Lung (tissue), 11 donors: ENCODE measurements at regions not wholly inside any gene's neighbourhood (a gene's known extent, or its start where the extent isn't known, plus 50 kb on each side); places are given as distances from the start of the nearest gene placed in this dataset.
A peak's percentile ranks its signal among the peaks of the same experiment; 100 is the strongest.

Experiments used
- ATAC-seq: fragments of 200-7000 bp; cut with Tn5 transposase; one replicate; pipeline ENCODE4 v1.9.1; 2020; ENCODE audit warnings: moderate number of reproducible peaks; ENCODE audit not compliant: insufficient read depth, low FRiP score
- DNase-seq, 3 donors: peaks; one replicate each; pipeline ENCODE4 v3.0.0-alpha.2; 2013 to 2017
- H3K27ac ChIP-seq, 2 donors: one replicate each; pipeline ENCODE4 v1.5.1; 2013; ENCODE audit warnings: mild to moderate bottlenecking in 2 of 2, moderate library complexity in 2 of 2, control low read depth in 1 of 2, inconsistent platforms in 1 of 2, low read depth in 1 of 2, low read length in 1 of 2
- H3K27me3 ChIP-seq, 3 donors: one replicate each; pipeline ENCODE4 v1.5.1; 2013; ENCODE audit warnings: low read length in 2 of 3; ENCODE audit not compliant: control insufficient read depth in 3 of 3, insufficient read depth in 3 of 3
- H3K36me3 ChIP-seq, 4 donors: one replicate each; pipeline ENCODE4 v1.5.1; 2013; ENCODE audit warnings: low read length in 4 of 4, mild to moderate bottlenecking in 1 of 4, moderate library complexity in 1 of 4; ENCODE audit not compliant: control insufficient read depth in 4 of 4, insufficient read depth in 4 of 4
- H3K4me1 ChIP-seq, 5 donors: one replicate each; pipeline ENCODE4 v1.5.1; 2013; ENCODE audit warnings: low read length in 5 of 5, mild to moderate bottlenecking in 2 of 5, moderate library complexity in 1 of 5; ENCODE audit not compliant: control insufficient read depth in 5 of 5, insufficient read depth in 5 of 5
- H3K4me3 ChIP-seq: one replicate; pipeline ENCODE4 v1.5.1; 2013; ENCODE audit warnings: mild to moderate bottlenecking, control low read depth, moderate library complexity
- H3K9ac ChIP-seq, 2 donors: one replicate each; pipeline ENCODE4 v1.5.1; 2013; ENCODE audit warnings: low read length in 2 of 2, control low read depth in 1 of 2; ENCODE audit not compliant: insufficient read depth in 1 of 2
- H3K9me3 ChIP-seq, 4 donors: one replicate each; pipeline ENCODE4 v1.5.1; 2013; ENCODE audit warnings: low read length in 3 of 4, mild to moderate bottlenecking in 1 of 4, moderate library complexity in 1 of 4; ENCODE audit not compliant: control insufficient read depth in 4 of 4, insufficient read depth in 3 of 4
- WGBS, 2 donors: extraction: QIAGEN DNeasy Blood & Tissue Kit; methylation state at CpG; one replicate each; pipeline ENCODE4 v1.1.7; 2013; 5-methylcytosine and 5-hydroxymethylcytosine counted together
- TF ChIP-seq, protein P1 (sequence below): IDR thresholded peaks from 2 replicates; pipeline ENCODE4 v1.5.1; 2012; ENCODE audit warnings: mild to moderate bottlenecking; ENCODE audit errors: control extremely low read depth, extremely low read depth
- donor health status: control.
- donor health status: control.
- donor health status: Bipolar disorder and iron deficiency.
- donor health status: healthy.
- donor health status: DM: yes; HTN: yes; CAD: no.

DNA sequence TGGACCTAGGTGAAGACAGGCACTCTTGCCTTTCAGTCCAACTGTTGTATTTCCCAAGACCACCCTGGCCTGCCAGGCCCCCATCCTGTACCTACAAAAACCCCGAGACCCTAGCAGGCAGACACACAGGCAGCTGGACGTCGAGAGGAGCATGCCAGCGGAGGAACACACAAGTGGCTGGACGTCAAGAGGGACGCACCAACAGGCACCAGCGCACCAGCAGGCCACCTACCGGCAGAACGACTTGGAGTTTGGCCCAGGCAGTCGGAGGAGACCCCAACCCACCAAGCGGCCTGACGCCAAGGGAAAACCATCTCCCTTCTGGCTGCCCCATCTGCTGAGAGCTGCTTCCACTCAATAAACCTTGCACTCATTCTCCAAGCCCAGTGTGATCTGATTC, 1883.4 kb upstream of the RAG2 start:
- no peak for ATAC-seq
- no peaks in the 10 kb centered on the region for H3K36me3 ChIP-seq
- no peak overlapping the region for H3K27ac ChIP-seq
- no peaks in the 10 kb centered on the region for H3K4me1 ChIP-seq
- 93 to 95% methylated on average over 12 of the region's 12 CpGs for WGBS, 2 donors
- H3K9ac ChIP-seq, result no peak overlapping the region
- no peaks in the 10 kb centered on the region for H3K27me3 ChIP-seq
- TF ChIP-seq, protein P1, sequence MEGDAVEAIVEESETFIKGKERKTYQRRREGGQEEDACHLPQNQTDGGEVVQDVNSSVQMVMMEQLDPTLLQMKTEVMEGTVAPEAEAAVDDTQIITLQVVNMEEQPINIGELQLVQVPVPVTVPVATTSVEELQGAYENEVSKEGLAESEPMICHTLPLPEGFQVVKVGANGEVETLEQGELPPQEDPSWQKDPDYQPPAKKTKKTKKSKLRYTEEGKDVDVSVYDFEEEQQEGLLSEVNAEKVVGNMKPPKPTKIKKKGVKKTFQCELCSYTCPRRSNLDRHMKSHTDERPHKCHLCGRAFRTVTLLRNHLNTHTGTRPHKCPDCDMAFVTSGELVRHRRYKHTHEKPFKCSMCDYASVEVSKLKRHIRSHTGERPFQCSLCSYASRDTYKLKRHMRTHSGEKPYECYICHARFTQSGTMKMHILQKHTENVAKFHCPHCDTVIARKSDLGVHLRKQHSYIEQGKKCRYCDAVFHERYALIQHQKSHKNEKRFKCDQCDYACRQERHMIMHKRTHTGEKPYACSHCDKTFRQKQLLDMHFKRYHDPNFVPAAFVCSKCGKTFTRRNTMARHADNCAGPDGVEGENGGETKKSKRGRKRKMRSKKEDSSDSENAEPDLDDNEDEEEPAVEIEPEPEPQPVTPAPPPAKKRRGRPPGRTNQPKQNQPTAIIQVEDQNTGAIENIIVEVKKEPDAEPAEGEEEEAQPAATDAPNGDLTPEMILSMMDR, result no peak
- no peak overlapping the region for H3K4me3 ChIP-seq
- no peak for DNase-seq
- H3K9me3 ChIP-seq, result no peaks in the 10 kb centered on the region

DNA sequence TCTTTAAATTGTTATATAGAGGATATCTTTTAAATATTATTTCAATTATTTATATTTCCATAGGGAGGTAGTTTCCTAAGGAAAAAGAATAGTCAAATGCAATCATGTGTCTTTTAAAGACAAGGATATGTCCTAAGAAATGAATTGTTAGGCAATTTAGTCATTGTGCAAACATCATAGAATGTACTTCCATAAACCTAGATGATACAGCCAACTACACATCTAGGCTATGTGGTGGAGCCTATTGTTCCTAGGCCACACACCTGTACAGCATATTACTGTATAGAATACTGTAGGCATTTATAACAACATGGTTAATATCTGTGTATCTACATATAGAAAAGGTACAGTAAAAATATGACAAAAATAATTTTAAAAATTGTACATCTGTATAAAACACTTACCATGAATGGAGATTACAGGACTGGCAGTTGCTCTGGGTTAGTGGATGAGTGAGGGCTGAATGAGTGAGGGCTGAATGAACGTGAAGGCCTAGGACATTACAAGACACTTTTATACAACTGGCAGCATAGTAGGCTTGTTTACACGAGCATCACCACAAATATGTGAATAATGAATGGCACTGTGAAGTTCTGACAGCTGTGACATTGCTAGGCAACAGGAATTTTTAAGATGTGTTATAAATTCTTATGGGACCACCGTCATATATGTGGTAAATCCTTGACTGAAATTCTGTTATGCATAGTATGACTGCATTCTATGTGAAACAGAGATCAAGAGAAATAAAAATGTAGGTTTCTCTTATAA, 1879.0 kb upstream of the RAG2 start:
- Histone ChIP-seq H3K36me3 (no peaks in the 10 kb centered on the region), H3K9ac (no peak overlapping the region), H3K4me1 (no peaks in the 10 kb centered on the region), H3K27ac (no peak overlapping the region), H3K27me3 (no peaks in the 10 kb centered on the region), H3K4me3 (no peak overlapping the region), H3K9me3 (no peaks in the 10 kb centered on the region)
- ATAC-seq (no peak), DNase-seq (no peak)
- TF ChIP-seq, protein P1, result no peak
- 48 to 62% methylated on average over 3 of the region's 3 CpGs for WGBS, 2 donors

DNA sequence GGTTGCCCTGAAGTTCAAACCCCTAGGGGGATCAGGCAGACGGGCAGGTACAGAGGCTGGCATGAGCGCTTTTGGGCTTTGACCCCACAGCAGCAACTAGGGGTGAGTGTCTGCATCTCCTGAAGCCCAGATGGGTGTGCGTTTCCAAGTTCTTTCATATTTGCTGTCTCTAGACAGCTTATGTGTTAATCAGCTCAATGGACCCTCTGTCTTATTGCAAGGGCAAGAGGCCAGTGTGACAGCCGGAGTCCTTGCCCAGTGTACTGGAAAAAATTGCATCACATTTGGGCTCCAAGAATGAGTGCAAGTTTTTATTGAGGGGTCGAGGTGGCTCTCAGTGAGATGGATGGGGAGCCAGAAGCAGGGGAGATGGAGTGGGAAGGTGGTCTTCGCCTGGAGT, 1863.7 kb upstream of the RAG2 start:
- H3K9ac ChIP-seq, result no peak overlapping the region
- no peaks in the 10 kb centered on the region for H3K9me3 ChIP-seq
- H3K27me3 ChIP-seq, result no peaks in the 10 kb centered on the region
- 76 to 87% methylated on average over 6 of the region's 6 CpGs for WGBS, 2 donors
- peaks cover 0 to 17% (median 0%) of the 10 kb centered on the region in 5 donors for H3K4me1 ChIP-seq
- DNase-seq, result no peak
- H3K27ac ChIP-seq, result no peak overlapping the region
- H3K4me3 ChIP-seq, result no peak overlapping the region
- no peaks in the 10 kb centered on the region for H3K36me3 ChIP-seq
- ATAC-seq, result no peak
- TF ChIP-seq, protein P1, result no peak

DNA sequence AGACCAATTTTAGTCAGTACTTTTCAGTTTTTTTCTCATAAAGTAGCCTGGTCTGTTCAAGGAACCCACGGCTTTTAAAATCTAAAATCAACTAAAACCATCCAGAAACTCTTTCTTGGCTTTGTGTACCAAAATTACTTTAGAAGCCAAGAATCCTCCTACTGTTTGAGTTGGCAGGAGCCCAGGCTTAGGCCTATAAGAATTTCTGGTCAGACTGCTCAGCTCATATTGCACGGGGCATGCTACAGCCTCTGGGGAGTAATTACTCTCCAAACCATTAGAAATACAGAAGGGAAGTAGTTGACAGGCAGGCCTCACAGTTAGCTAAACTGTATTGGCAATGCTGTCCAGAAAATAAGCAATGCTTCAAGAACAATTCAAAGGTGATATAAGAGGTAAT, 1862.9 kb upstream of the RAG2 start:
- no peaks in the 10 kb centered on the region for H3K9me3 ChIP-seq
- no peaks in the 10 kb centered on the region for H3K36me3 ChIP-seq
- H3K27me3 ChIP-seq, result no peaks in the 10 kb centered on the region
- DNase-seq (peak; percentile 83 to 95 (median 93)), ATAC-seq (peak; percentile 66)
- WGBS, 2 donors, result 14 to 31% methylated on average over 2 of the region's 2 CpGs
- H3K4me3 ChIP-seq, result no peak overlapping the region
- H3K9ac ChIP-seq, result no peak overlapping the region
- no peak overlapping the region for H3K27ac ChIP-seq
- H3K4me1 ChIP-seq, result peaks cover 0 to 17% (median 0%) of the 10 kb centered on the region in 5 donors
- TF ChIP-seq, protein P1, result no peak
